Omental fat pad (tissue), 3 donors: ENCODE measurements at regions not wholly inside any gene's neighbourhood (a gene's known extent, or its start where the extent isn't known, plus 50 kb on each side); places are given as distances from the start of the nearest gene placed in this dataset.

Experiments
- ATAC-seq: fragments of 150-250 bp; one replicate; pipeline ENCODE4 v1.9.1; 2016; ENCODE audit warnings: mild to moderate bottlenecking, moderate library complexity; ENCODE audit not compliant: low FRiP score
- DNase-seq: peaks from one replicate; pipeline ENCODE4 v3.0.0-alpha.2; 2019; ENCODE audit warnings: low spot score
- CTCF ChIP-seq, 3 donors: fragments of 450-650 bp; IDR thresholded peaks; one replicate each; pipeline ENCODE4 v1.5.1; 2016 to 2017; ENCODE audit warnings: antibody characterized with exemption in 3 of 3, mild to moderate bottlenecking in 3 of 3, moderate library complexity in 2 of 3

- DNase-seq (no peak), ATAC-seq (no peak)
- no peak for TF ChIP-seq CTCF (IDR thresholded peaks at IDR 0.05)
These were observed 183.6 kb upstream of the SPTLC3 start for GRCh38 chr20:12825226-12825595.

GRCh38 chr20:12827816-12828385 is 180.9 kb upstream of the SPTLC3 start:
- no peak for TF ChIP-seq CTCF (IDR thresholded peaks at IDR 0.05)
- ATAC-seq = no peak

GRCh38 chr20:12829170-12829569 is 179.6 kb upstream of the SPTLC3 start:
- DNase-seq (no peak), ATAC-seq (no peak)
- TF ChIP-seq CTCF (IDR thresholded peaks at IDR 0.05) = no peak

More at GRCh38 chr20:12827816-12828385, 180.9 kb upstream of the SPTLC3 start:
- no peak for DNase-seq

- no peak for ATAC-seq
- no peak for DNase-seq
- no peak for TF ChIP-seq CTCF (IDR thresholded peaks at IDR 0.05)
These were observed 174.9 kb upstream of the SPTLC3 start for GRCh38 chr20:12833861-12834260.

GRCh38 chr20:12835999-12836398 is 172.8 kb upstream of the SPTLC3 start:
- DNase-seq (no peak), ATAC-seq (no peak)
- no peak for TF ChIP-seq CTCF (IDR thresholded peaks at IDR 0.05)

GRCh38 chr20:12837646-12838045 is 171.1 kb upstream of the SPTLC3 start:
- no peak for DNase-seq
- no peak for ATAC-seq
- no peak for TF ChIP-seq CTCF (IDR thresholded peaks at IDR 0.05)

- ATAC-seq = no peak
- no peak for DNase-seq
These were observed 170.4 kb upstream of the SPTLC3 start for GRCh38 chr20:12838261-12838866.

More at GRCh38 chr20:12838261-12838866, 170.4 kb upstream of the SPTLC3 start:
- TF ChIP-seq CTCF (IDR thresholded peaks at IDR 0.05) = no peak
